Endothelial cell of hepatic sinusoid (primary cell): ENCODE measurements at regions not wholly inside any gene's neighbourhood (a gene's known extent, or its start where the extent isn't known, plus 50 kb on each side); places are given as distances from the start of the nearest gene placed in this dataset.
"Not testable (repeated sequence)": the region's sequence is repeated elsewhere in the genome, so short reads cannot be mapped to it uniquely, and the experiment has no call there.

ENCODE experiments used
- in situ Hi-C: cut with HindIII; loops from 2 replicates; pipeline ENCODE4 v1.10.0; 2017; ENCODE audit warnings: low sequenced_read_pairs

- in situ Hi-C loops = no loop called here
These were observed 305.0 kb downstream of the TYW1 start for GRCh38 chr7:67301667-67302066.

GRCh38 chr7:67302113-67303039 lies 305.7 kb downstream of the TYW1 start:
- in situ Hi-C loops = no loop called here

DNA sequence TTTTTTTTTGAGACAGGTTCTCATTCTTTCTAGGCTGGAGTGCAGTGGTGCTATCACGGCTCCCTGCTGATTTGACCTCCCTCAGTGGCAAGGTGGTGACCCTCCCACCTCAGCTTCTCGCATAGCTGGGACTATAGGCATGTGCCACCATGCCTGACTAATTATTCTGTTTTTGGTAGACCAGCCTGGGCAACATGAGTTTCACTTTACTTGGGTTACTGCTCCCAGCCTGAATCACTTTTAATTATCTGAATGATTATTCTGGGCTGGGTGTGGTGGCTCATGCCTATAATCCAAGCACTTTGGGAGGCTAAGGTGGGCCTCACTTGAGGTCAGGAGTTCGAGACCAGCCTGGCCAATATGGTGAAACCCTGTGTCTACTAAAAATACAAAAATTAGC lies 308.2 kb downstream of the TYW1 start:
- in situ Hi-C loops = not testable (repeated sequence)

GRCh38 chr7:67306331-67306730 lies 309.7 kb downstream of the TYW1 start:
- in situ Hi-C loops = no loop called here

DNA sequence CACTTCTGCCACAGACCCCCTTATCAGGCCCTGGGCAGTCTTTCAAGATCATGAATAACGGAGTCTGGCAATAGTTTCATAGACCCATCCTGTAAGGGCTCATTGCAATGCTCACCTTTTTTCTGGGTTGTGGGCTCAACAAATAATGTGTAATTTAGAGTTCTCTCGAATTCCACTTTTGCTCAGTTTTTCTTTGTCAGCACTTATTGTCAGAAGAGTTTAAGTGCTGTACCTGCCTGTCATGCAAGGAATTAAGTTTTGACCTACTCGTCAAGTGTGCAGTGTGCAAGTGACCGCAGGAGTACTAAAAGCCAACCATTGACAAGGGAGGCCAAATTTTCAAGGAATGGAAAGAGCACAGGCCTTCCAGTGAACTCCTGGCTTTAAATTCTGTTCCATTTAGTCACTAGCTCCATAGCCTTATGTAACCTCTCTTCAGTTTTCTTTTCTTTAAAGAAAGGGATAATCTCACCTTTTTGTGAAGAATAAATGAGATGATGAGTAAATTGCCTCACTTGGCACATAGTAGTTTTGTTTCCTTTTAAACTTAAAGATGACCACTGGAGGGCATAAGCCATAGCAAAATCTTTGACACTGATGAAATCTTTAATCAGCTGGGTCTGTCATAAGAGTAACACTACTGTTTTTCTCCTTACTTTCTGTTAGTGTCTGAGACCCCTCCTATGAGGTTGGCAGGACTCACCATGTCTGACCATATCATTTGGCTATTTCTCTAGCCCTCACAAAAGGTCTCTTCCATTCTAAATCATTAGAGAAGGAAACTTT lies 313.3 kb downstream of the TYW1 start:
- in situ Hi-C loops = no loop called here

DNA sequence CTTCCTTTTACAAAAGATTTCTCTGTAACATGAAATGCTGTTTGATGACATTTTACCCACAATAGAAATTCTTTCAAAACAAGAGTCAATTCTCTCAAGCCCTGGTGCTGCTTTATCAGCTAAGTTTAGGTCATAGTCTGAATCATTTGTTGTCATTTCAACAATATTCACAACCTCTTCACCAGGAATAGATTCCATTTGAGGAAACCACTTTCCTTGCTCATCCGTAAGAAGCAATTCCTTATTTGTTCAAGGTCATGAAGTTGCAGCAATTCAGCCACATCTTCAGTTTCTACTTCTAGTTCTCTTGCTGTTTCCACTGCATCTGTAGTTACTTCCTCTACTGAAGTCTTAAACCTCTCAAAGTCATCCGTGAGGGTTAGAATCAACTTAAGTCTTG lies 315.3 kb downstream of the TYW1 start:
- in situ Hi-C loops = no loop called here

DNA sequence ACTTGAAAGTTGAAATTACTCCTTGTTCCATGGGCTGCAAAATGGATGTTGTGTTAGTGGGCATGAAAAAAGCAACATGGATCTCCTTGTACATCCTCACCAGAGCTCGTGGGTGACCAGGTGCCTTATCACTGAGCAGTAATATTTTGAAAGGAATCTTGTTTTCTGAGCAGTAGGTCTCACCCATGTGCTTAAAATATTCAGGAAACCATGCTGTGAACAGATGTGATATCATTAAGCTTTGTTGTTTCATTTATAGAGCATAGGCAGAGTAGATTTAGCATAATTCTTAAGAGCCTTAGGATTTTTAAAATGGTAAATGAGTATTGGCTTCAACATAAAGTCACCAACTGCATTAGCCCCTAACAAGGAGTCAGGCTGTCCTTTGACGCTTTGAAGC lies 316.6 kb downstream of the TYW1 start:
- in situ Hi-C loops = no loop called here

GRCh38 chr7:67316902-67317301 lies 320.3 kb downstream of the TYW1 start:
- in situ Hi-C loops = not testable (repeated sequence)

DNA sequence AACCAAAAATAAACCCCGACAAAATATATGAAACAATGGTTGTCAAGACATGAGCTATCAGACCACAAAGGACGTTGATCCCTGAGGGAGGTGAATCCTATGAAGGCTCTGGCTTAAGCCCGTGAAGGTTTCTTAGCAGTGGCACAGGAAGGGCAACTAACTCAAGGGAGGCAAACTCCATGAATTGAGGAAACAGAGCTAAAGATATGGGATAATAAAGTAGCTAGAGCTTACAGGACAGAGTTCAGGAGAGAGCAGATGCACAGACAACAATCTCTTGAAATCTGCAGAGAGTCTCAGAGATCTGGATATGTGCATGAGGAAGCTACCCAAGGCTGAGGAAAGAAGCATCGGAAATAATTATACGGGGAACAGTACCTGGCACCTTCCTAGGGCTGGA lies 331.6 kb downstream of the TYW1 start:
- in situ Hi-C loops = not testable (repeated sequence)

DNA sequence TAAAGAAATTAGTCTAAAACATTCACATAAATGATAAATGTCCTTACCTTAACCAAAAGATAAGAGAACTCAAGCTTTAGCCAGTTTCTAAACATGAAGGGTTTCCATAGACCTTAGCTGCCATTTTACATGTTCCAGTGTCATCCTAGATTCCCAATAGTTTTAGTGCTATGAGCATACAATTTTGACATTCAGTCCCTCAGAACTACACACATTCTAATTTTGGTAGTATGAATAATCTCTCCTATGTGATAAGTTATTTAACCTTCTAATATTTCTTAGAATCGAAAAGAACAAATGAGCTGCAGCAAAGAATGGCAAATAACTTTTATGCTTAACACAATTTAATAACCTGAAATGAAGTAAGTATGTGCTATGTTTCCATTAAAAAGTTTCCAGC lies 338.5 kb downstream of the TYW1 start:
- in situ Hi-C loops = not testable (repeated sequence)

GRCh38 chr7:67335663-67336062 lies 339.0 kb downstream of the TYW1 start:
- in situ Hi-C loops = not testable (repeated sequence)

- in situ Hi-C loops = not testable (repeated sequence)
These were observed 341.9 kb downstream of the TYW1 start for GRCh38 chr7:67338545-67338944.

GRCh38 chr7:67341153-67341768 lies 344.6 kb downstream of the TYW1 start:
- in situ Hi-C loops = no loop called here

- in situ Hi-C loops = no loop called here
These were observed 346.5 kb downstream of the TYW1 start for GRCh38 chr7:67343114-67343513.

DNA sequence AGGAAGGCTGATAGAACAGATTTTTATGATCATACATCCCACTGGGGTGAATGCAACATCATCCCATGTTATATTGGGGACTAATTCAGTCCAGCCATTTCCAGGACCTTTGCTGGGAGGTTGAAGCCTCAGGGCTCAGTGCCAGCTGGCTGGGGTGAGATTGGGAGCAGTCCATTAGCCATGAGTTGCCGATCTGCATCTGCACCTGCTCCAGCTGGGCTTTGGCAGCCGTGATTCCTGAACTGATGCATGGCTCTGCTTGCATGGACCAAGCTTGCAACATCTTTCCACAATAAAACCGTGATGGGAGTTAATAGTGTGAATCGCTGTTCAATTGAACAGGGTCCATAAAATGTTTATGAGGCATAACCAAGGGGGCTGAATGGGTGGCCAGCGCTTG lies 346.9 kb downstream of the TYW1 start:
- in situ Hi-C loops = no loop called here

GRCh38 chr7:67344481-67345193 lies 348.0 kb downstream of the TYW1 start:
- in situ Hi-C loops = no loop called here

DNA sequence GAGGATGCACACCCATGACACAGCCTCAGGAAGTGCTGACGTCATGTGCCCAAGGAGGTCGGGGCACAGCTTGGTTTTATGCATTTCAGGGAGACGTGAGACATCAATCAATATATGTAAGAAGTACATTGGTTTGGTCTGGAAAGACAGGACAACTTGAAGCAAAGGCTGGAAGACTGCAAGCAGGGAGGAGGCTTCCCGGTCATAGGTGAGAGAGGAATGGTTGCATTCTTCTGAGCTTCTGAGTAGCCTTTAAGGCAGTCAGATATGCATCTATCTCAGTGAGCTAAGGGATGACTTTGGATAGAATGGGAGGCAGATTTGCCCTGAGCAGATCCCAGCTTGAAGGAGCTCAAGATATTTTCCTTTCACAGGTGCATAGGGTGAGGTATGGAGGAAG lies 349.5 kb downstream of the TYW1 start:
- in situ Hi-C loops = no loop called here

DNA sequence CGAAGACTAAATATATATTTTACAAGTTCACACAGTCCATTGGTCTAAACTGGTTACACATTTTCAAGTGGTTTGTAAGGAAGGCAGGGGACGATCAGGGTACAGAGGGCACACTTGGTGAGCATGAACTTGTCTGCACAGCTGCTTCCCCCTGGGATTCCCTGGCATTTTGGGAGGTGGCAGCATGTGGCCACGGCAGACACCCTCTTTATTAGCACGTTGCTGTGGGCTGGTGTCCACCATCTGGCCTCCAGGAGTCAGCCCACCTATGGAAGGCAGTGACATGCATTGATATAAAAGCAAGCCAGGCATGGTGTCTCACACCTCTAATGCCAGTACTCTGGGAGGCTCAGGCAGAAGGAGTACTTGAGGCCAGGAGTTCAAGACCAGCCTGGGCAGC lies 350.2 kb downstream of the TYW1 start:
- in situ Hi-C loops = no loop called here

- in situ Hi-C loops = no loop called here
These were observed 351.5 kb downstream of the TYW1 start for GRCh38 chr7:67348171-67348570.

GRCh38 chr7:67357653-67358052 lies 361.0 kb downstream of the TYW1 start:
- in situ Hi-C loops = not testable (repeated sequence)

GRCh38 chr7:67358316-67358715 lies 361.7 kb downstream of the TYW1 start:
- in situ Hi-C loops = not testable (repeated sequence)
